Inflammatory macrophage (primary cell): ENCODE measurements at regions not wholly inside any gene's neighbourhood (a gene's known extent, or its start where the extent isn't known, plus 50 kb on each side); places are given as distances from the start of the nearest gene placed in this dataset.
A peak's percentile ranks its signal among the peaks of the same experiment; 100 is the strongest.

Experiments
- DNase-seq, 2 donors: peaks; one replicate each; pipeline ENCODE4 v3.0.0-alpha.2; 2020 to 2022

DNA sequence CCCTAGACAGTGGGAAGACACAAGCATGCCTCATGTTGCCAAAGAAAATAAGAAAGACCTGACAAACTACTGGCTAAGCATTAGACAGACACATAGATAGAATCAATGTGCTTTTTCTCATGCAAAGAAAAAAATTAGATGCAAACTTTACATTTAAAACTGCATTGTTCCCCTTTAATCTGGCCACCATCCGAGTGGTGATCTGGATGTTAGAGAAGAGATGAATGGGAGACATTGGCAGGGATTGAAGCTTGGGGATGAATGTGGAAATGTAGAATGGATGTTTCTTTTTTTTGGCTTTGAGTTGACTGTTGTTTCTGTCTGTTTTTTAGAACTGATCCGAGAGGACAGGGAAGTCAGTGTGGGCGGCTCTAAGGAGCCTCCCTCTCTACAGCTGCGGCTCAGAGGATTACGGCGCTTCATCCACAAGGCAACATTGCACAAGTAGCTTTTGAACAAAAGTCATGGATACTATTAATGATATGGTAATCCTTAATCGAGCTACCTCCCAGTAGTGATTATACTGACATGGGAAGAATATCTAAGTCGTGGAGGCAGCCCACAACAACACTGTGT, 53.0 kb downstream of the HELT start:
- no peak for DNase-seq

DNA sequence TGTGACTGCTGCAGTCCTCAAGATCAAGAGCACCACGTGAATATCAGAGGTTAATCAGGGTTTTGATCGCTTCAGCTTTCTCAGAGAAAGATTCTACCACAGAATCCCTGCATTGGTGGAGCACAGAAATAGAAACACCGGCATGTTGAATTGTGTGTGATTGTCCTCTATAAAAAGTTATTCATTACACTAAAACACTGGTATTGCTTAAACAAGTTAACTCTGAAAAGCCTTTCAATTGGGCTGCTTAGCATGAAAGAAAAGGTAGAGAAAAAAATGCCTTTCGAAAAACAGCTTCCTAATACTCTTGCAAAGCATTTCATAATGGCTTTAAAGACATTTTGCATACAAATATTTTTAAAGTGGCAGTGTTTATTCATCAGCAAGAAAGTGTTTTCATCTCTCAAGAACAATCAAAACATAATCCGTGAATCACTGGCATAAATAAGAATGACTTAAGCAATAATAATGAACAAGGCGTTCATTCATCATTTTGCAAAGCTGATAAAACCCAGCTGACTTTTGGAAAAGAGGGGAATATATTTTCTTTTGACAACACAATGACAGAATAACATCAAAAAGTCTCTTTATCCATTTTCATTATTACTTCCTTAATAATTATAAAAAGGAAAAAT, 61.1 kb downstream of the HELT start:
- DNase-seq: no peak

DNA sequence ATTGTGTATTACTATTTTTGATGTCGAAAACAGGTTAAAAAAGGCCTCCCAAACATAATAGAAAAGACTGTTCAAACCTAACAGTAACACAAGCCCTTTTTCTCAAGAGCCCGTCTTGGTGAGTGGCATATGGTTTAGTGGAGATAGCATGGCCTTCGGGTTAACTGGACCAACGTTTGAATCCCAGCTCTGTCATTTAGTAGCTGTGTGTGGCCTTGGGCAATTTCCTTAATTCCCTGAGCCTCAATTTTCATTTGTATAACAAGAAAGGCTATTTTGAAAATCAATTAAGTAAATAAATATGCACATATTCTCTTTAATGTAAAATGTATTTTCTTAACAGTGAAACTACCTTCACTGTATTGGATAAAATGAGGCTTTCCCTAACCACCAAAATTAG, 62.3 kb downstream of the HELT start:
- DNase-seq: no peak

DNA sequence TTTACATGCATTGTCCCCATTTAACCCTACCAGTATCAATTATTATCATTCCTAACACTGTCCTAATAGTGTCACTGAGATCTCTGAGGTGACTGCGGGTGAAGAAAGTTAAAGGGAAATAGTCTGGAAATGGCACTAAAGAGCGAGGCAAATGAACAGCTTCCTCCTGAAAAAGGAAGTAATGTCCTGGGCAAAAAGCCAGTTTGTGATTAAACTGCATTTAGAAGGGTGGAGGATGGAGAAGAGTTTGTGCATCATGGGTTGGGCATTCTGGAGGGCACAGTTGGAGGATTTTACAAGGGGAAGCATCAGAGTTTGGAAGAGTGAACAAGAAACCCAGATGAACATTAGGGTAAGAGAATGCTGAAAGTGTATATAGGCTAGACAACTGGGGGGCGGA, 60.5 kb upstream of the SLC25A4 start:
- DNase-seq: peak; percentile 45 to 76

DNA sequence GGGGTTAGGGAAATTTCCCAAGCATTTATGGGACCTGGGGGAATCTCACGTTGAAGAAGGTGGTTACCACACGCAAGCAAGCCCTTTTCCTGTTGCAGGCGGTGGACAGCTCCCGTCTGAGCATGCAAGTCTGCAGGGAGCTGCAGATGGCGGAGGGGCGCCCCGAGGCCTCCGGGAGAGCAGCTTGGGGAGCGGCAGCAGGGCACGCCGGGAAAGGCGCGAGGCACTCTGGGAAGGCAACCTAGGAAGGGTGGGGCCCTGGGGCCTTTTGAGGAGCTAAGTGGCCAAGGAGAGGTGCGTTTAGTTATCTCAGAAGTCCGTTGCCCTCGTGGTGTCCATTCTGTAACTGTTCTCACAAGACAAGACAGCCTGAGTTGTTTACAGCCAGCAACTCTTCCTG, 57.0 kb upstream of the SLC25A4 start:
- no peak for DNase-seq

DNA sequence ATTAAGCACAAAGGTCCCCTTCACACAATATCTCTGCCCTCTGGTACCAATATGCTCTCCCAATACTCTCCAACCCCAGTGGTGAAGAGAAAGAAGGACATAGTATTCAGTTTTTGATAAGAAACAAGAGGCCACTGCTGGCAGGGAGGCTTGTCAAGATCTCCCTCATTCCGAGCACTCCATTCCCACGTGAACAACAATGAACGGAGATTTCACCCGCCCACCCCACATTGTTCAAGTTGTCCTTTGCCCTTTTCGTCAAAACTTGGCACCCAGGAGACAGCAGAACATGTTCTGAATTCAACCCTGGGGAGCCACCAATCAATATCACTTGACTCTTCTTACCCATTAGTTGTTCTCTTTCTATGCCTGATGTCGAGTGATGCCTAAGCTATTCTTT, 54.2 kb upstream of the SLC25A4 start:
- DNase-seq: no peak

DNA sequence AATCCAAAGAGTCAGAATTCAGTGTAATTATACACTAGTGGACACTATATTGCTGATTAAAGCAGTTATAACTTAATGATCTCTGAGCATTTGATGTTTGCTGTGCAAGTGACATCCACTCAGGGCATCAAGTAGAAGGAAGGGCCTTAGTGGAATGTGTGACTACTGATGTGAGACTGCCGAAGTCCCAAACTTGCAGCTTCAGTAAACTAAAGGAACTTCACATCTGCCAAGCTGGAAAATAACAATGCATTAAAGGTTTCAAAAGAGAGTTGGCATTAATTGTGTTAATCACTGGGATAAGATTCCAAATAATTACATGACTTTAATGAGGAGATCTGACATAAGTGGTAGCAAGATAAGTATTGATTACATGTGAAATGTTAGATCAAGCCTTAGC, 52.5 kb upstream of the SLC25A4 start:
- DNase-seq: no peak

DNA sequence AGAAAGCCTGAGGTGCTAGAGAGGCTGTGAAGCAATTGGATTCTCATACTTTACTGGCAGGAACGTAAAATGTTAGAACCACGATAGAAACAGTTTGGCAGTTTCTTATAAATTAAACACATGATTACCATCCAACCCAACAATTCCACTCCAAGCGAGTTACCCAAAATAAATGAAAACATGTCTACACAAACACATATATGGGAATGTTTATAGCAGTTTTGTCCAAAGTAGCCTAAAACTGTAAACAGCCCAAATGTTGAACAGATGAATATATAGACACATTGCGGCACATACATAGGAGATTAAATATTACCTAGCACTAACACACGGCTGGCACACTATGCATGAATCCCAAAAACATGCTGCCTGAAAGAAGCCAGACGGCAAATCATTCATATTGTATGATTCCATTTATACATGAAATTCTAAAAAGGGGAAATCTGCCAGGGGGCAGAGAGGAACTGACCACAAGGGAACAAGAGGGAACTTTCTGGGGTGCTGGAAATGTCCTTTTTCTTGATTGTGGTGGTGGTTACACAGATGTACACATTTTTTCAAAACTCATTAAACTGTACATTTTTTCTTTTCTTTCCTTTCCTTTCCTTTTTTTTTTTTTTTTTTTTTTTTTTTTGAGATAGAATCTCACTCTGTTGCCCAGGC, 50.4 kb upstream of the SLC25A4 start:
- DNase-seq: peak; percentile 27 to 46
